HEK293 (cell line): ENCODE measurements at regions not wholly inside any gene's neighbourhood (a gene's known extent, or its start where the extent isn't known, plus 50 kb on each side); places are given as distances from the start of the nearest gene placed in this dataset.

Experiments used
- BCL11A ChIP-seq: fragments of 450-650 bp; formaldehyde crosslinking; IDR thresholded peaks from 2 replicates; pipeline ENCODE4 v1.5.1; 2016; ENCODE audit warnings: low read depth, missing biosample characterization, missing genetic modification characterization
- CTCF ChIP-seq: fragments of 450-650 bp; formaldehyde crosslinking; IDR thresholded peaks from 2 replicates; pipeline ENCODE4 v1.5.1; 2016; ENCODE audit warnings: missing biosample characterization, missing genetic modification characterization
- REPIN1 ChIP-seq: fragments of 450-650 bp; formaldehyde crosslinking; IDR thresholded peaks from 2 replicates; pipeline ENCODE4 v1.5.1; 2017; ENCODE audit warnings: missing biosample characterization, missing genetic modification characterization, low read depth
- TCF7L2 ChIP-seq: IDR thresholded peaks from 2 replicates; pipeline ENCODE4 v1.6.1; 2011; ENCODE audit warnings: low read depth, mild to moderate bottlenecking, inconsistent platforms, low read length, moderate library complexity, borderline replicate concordance
- ZBTB20 ChIP-seq: fragments of 450-650 bp; formaldehyde crosslinking; IDR thresholded peaks from 2 replicates; pipeline ENCODE4 v1.5.1; 2016; ENCODE audit warnings: missing biosample characterization, missing genetic modification characterization
- ZFP69B ChIP-seq: fragments of 450-650 bp; formaldehyde crosslinking; IDR thresholded peaks from 2 replicates; pipeline ENCODE4 v1.5.1; 2016; ENCODE audit warnings: missing biosample characterization, missing genetic modification characterization
- ZNF138 ChIP-seq: fragments of 450-650 bp; formaldehyde crosslinking; IDR thresholded peaks from 2 replicates; pipeline ENCODE4 v1.5.1; 2016; ENCODE audit warnings: missing biosample characterization, missing genetic modification characterization, borderline replicate concordance
- ZNF184 ChIP-seq: fragments of 450-650 bp; IDR thresholded peaks from 2 replicates; pipeline ENCODE4 v1.5.1; 2018; ENCODE audit warnings: missing biosample characterization, mild to moderate bottlenecking, missing genetic modification characterization
- ZNF223 ChIP-seq: fragments of 450-650 bp; formaldehyde crosslinking; IDR thresholded peaks from 2 replicates; pipeline ENCODE4 v1.5.1; 2016; ENCODE audit warnings: missing biosample characterization, missing genetic modification characterization
- ZNF280D ChIP-seq: fragments of 450-650 bp; formaldehyde crosslinking; IDR thresholded peaks from 2 replicates; pipeline ENCODE4 v1.5.1; 2016; ENCODE audit warnings: missing biosample characterization, missing genetic modification characterization
- ZNF433 ChIP-seq: fragments of 450-650 bp; formaldehyde crosslinking; IDR thresholded peaks from 2 replicates; pipeline ENCODE4 v1.5.1; 2016; ENCODE audit warnings: missing biosample characterization, missing genetic modification characterization, low read depth
- ZNF600 ChIP-seq: fragments of 450-650 bp; formaldehyde crosslinking; IDR thresholded peaks from 2 replicates; pipeline ENCODE4 v1.5.1; 2016; ENCODE audit warnings: missing biosample characterization, missing genetic modification characterization
- TF ChIP-seq, protein P1 (sequence below): fragments of 450-650 bp; formaldehyde crosslinking; IDR thresholded peaks from 2 replicates; pipeline ENCODE4 v1.5.1; 2016; ENCODE audit warnings: missing biosample characterization, missing genetic modification characterization

DNA sequence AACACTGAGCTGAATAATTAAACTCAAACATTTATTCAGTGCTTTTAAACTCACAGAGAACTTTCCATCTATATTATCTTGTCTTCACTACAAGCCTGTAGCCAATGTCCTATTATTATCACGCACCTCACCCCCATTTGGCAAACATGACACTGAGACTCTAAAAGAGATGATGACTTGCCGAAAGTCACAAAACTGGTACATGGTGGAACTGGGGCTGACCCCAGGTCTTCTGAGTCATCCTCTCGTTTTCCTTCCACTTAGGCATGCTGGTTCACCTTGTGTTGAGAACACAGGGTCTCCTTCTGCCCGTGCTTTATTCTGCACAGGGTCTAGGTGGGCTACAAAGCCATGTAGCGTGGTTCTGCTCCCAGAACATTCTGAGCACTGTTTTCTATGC is 230.0 kb upstream of the MGAT5 start:
- TF ChIP-seq, protein P1, sequence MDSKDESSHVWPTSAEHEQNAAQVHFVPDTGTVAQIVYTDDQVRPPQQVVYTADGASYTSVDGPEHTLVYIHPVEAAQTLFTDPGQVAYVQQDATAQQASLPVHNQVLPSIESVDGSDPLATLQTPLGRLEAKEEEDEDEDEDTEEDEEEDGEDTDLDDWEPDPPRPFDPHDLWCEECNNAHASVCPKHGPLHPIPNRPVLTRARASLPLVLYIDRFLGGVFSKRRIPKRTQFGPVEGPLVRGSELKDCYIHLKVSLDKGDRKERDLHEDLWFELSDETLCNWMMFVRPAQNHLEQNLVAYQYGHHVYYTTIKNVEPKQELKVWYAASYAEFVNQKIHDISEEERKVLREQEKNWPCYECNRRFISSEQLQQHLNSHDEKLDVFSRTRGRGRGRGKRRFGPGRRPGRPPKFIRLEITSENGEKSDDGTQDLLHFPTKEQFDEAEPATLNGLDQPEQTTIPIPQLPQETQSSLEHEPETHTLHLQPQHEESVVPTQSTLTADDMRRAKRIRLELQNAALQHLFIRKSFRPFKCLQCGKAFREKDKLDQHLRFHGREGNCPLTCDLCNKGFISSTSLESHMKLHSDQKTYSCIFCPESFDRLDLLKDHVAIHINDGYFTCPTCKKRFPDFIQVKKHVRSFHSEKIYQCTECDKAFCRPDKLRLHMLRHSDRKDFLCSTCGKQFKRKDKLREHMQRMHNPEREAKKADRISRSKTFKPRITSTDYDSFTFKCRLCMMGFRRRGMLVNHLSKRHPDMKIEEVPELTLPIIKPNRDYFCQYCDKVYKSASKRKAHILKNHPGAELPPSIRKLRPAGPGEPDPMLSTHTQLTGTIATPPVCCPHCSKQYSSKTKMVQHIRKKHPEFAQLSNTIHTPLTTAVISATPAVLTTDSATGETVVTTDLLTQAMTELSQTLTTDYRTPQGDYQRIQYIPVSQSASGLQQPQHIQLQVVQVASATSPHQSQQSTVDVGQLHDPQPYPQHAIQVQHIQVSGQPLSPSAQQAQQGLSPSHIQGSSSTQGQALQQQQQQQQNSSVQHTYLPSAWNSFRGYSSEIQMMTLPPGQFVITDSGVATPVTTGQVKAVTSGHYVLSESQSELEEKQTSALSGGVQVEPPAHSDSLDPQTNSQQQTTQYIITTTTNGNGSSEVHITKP (tag by site-specific recombination): no peak
- TF ChIP-seq REPIN1 (tag by site-specific recombination) (no peak), CTCF (tag by site-specific recombination) (no peak), ZNF433 (no peak), ZNF184 (no peak), BCL11A (tag by site-specific recombination) (no peak), ZBTB20 (no peak), ZNF600 (tag by site-specific recombination) (no peak), ZNF280D (tag by site-specific recombination) (no peak), ZNF223 (tag by site-specific recombination) (no peak), ZFP69B (no peak), TCF7L2 (no peak), ZNF138 (tag by site-specific recombination) (no peak)
